Transverse colon (tissue), 4 donors: ENCODE measurements at regions not wholly inside any gene's neighbourhood (a gene's known extent, or its start where the extent isn't known, plus 50 kb on each side); places are given as distances from the start of the nearest gene placed in this dataset.
A peak's percentile ranks its signal among the peaks of the same experiment; 100 is the strongest.

Experiments
- DNase-seq: peaks from one replicate; pipeline ENCODE4 v3.0.0-alpha.2; 2019
- H3K27ac ChIP-seq, 4 donors: fragments of 200-600 bp; sonication (generic); 2 replicates each; pipeline ENCODE4 v1.5.1; 2016 to 2018; ENCODE audit warnings: inconsistent platforms in 4 of 4
- H3K27me3 ChIP-seq: fragments of 200-600 bp; sonication (generic); 2 replicates; pipeline ENCODE4 v1.5.1; 2017; ENCODE audit warnings: inconsistent platforms
- H3K36me3 ChIP-seq, 4 donors: fragments of 200-600 bp; sonication (generic); 2 replicates each; pipeline ENCODE4 v1.5.1; 2017 to 2019; ENCODE audit warnings: inconsistent platforms in 4 of 4
- H3K4me1 ChIP-seq, 4 donors: fragments of 200-600 bp; sonication (generic); 2 replicates each; pipeline ENCODE4 v1.5.1; 2017 to 2020; ENCODE audit warnings: inconsistent platforms in 4 of 4
- H3K4me3 ChIP-seq, 4 donors: fragments of 200-600 bp; sonication (generic); 1 replicate in 1 of 4; 2 replicates in 3 of 4; pipeline versions ENCODE4 v1.5.1 to v1.6.1; 2017 to 2019; ENCODE audit warnings: inconsistent platforms in 4 of 4
- H3K9me3 ChIP-seq, 2 donors: fragments of 200-600 bp; sonication (generic); 2 replicates each; pipeline ENCODE4 v1.5.1; 2017 to 2019; ENCODE audit warnings: inconsistent platforms in 2 of 2
- EP300 ChIP-seq: sonication (generic); formaldehyde crosslinking; IDR thresholded peaks from one replicate; pipeline ENCODE4 v1.6.1; 2017; ENCODE audit warnings: antibody characterized with exemption, low read depth
- POLR2A ChIP-seq: fragments of 450-650 bp; IDR thresholded peaks from one replicate; pipeline ENCODE4 v1.6.1; 2016; ENCODE audit warnings: antibody characterized with exemption, mild to moderate bottlenecking, moderate library complexity
- POLR2AphosphoS5 ChIP-seq, 3 donors: sonication (generic); formaldehyde crosslinking; IDR thresholded peaks; one replicate each; pipeline ENCODE4 v1.6.1; 2016; ENCODE audit warnings: antibody characterized with exemption in 3 of 3
- WGBS, 2 donors: methylation state at CpG; one replicate each; pipeline ENCODE4 v1.1.5; 2018; ENCODE audit warnings: low coverage in 1 of 2; 5-methylcytosine and 5-hydroxymethylcytosine counted together
- in situ Hi-C, 4 donors: fragments of 200-750 bp; cut with MboI; loops; one replicate each; pipeline versions ENCODE4 v1.15.0 to v1.15.1; 2017; ENCODE audit warnings: low sequenced_read_pairs in 3 of 4, low pct_ligation_motif_present in 1 of 4, low pct_unique_long_range_greater_than_20kb in 1 of 4
- intact Hi-C: fragments of 100-400 bp; cut with DNase I; formaldehyde crosslinking; loops from one replicate; pipeline ENCODE4 v1.15.1; 2023; ENCODE audit warnings: low total_unique reads
- TF ChIP-seq, protein P1 (sequence below), 5 experiments: fragments of 200-600 bp in 3 of 5; fragments of 450-650 bp in 2 of 5; sonication (generic) in 3 of 5; IDR thresholded peaks; 1 replicate in 2 of 5; 2 replicates in 3 of 5; pipeline ENCODE4 v1.5.1; 2016 to 2017; ENCODE audit warnings: antibody characterized with exemption in 5 of 5, inconsistent platforms in 3 of 5, mild to moderate bottlenecking in 2 of 5, moderate library complexity in 1 of 5

DNA sequence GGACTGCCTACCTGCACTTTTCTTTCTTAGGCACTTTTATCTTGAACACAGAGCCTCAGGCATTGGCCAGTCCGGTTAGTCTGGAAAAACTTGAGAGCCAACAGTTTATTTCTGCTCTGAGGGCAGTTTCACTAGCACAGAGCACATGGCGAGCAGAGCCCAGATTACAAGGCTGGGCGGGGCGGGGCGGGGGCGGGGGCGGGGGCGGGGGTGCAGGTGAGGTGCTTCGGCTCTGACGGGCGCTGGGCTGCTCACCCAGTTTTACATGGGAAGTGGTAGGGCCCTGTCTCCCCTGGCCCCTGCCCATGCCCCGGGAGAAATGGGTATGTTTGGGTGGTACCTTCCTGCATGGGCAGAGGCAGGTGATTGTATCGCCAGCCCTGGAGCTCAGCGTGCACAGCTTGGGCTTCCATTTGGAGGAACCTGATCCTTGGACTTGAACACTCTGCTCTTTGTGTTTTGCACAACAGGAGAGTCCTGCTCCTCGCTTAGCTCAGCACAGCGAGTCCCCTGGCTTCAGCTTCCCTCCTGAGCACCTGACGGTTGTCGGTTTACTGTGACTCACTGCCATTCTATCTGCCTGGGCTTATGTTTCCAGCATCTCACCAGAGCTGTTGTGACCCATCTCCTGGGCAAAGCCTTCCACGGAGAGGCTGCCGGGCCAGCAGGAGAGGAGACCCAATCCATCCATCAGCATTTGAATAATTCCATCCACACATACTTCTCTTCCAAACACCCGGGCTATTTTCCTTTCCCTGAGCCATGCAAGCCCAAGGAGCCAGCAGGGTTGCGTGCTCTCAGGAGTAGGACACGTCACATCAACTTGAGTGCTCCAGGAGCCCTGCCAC is 108.5 kb downstream of the ARF6 start:
- in situ Hi-C loops: loop anchor here in 2 of 4 donors (10.0 kb wide), 2 partner anchors 107 to 137 kb away; partner anchors contain the start of gene ARF6 (in 2 of the 2)
- no peaks in the 10 kb centered on the region for H3K27me3 ChIP-seq
- peak overlapping the region; percentile 90 to 94 (median 92) for H3K27ac ChIP-seq
- WGBS, 2 donors: 24% methylated on average over 18 of the region's 23 CpGs; no CpG with 5 or more reads in 1 of the 2 donors
- no peaks in the 10 kb centered on the region for H3K9me3 ChIP-seq
- peaks cover 42 to 67% (median 58%) of the 10 kb centered on the region in 4 donors for H3K4me1 ChIP-seq
- peak; percentile 78 for DNase-seq
- H3K36me3 ChIP-seq: no peaks in the 10 kb centered on the region
- peak overlapping the region in 2 of 4 donors; percentile 7 to 11 for H3K4me3 ChIP-seq
- intact Hi-C loops: loop anchor here (10.0 kb wide), 1 partner anchor 107 kb away; the partner anchor contains the start of gene ARF6
- TF ChIP-seq, protein P1, sequence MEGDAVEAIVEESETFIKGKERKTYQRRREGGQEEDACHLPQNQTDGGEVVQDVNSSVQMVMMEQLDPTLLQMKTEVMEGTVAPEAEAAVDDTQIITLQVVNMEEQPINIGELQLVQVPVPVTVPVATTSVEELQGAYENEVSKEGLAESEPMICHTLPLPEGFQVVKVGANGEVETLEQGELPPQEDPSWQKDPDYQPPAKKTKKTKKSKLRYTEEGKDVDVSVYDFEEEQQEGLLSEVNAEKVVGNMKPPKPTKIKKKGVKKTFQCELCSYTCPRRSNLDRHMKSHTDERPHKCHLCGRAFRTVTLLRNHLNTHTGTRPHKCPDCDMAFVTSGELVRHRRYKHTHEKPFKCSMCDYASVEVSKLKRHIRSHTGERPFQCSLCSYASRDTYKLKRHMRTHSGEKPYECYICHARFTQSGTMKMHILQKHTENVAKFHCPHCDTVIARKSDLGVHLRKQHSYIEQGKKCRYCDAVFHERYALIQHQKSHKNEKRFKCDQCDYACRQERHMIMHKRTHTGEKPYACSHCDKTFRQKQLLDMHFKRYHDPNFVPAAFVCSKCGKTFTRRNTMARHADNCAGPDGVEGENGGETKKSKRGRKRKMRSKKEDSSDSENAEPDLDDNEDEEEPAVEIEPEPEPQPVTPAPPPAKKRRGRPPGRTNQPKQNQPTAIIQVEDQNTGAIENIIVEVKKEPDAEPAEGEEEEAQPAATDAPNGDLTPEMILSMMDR (IDR thresholded peaks at IDR 0.05): no peak
- peak; percentile 33 for TF ChIP-seq EP300
- TF ChIP-seq POLR2AphosphoS5 (IDR thresholded peaks at IDR 0.05): peak in 2 of 3 donors; percentile 73 to 79
- peak; percentile 64 for TF ChIP-seq POLR2A

DNA sequence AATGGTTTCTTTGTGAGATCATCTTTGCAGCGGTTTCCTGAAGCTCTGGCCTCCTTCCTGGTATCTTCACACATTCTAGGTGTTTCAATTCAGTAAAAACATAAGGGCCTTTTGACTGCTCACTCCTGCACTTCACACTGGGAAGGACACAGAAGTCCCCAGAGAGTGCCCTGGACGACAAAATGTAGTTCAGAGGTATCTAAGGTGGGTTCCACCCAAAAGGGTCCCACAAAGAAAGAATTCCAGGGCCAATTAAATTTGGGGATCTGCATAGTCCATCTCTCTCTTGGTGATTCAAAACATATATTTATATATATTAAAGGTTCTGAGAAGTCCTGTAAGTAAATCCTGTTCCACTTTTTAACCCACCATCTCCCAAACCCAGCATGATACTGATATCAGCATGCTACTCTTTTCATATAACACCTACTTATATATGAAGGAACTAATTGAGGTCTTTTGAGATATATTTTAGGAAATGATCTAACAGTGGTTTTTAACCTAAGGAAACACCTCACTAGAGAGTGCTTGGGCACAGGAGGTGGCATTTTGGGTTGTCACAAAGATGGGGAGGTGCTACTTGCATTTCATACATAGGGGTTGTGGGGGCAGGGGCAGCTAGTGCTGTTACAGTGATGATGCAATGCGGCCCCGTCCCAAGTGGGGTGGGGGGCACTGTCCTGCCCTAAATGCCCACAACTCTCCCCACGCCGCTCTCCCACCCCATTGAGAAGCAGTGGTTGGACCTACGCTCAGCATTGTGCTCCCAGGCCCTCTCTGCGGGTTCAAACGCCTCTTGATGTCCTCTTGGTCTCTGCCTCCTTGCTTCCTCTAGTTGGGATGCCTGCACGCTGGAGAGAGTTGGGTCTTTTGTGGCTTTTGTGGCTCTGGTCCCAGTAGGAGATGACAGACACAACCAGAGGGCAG is 109.4 kb downstream of the ARF6 start:
- H3K36me3 ChIP-seq: no peaks in the 10 kb centered on the region
- H3K9me3 ChIP-seq: no peaks in the 10 kb centered on the region
- H3K27ac ChIP-seq: peak overlapping the region; percentile 90 to 94 (median 92)
- TF ChIP-seq POLR2AphosphoS5 (IDR thresholded peaks at IDR 0.05) (no peak), POLR2A (no peak), EP300 (no peak)
- TF ChIP-seq, protein P1 (IDR thresholded peaks at IDR 0.05): no peak
- H3K4me3 ChIP-seq: peak overlapping the region in 3 of 4 donors; percentile 40 to 64 (median 49)
- intact Hi-C loops (loop anchor here (10.0 kb wide), 1 partner anchor 107 kb away; the partner anchor contains the start of gene ARF6), in situ Hi-C loops (loop anchor here in 2 of 4 donors (10.0 kb wide), 2 partner anchors 107 to 137 kb away; partner anchors contain the start of gene ARF6 (in 2 of the 2))
- WGBS, 2 donors: 20 to 61% methylated on average over 1 to 10 of the region's 10 CpGs
- H3K27me3 ChIP-seq: no peaks in the 10 kb centered on the region
- peak; percentile 41 for DNase-seq
- peaks cover 42 to 70% (median 65%) of the 10 kb centered on the region in 4 donors for H3K4me1 ChIP-seq

DNA sequence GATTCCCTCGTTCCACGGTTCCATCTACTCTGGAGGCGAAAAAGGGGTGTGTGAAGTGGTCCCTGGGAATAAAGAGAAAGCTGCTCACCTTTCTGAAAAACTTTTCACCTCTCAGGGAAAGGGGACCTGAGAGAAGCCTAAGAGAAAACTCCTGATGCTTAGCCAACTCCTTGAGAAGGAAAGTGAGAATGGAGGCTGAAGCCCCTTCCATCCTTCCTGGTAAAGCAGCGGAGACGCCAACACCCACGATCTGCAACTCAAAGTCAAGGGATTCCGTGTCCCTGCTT is 110.0 kb downstream of the ARF6 start:
- Histone ChIP-seq H3K4me1 (peaks cover 42 to 75% (median 64%) of the 10 kb centered on the region in 4 donors), H3K4me3 (peak overlapping the region; percentile 16 to 64 (median 44)), H3K27ac (peak overlapping the region; percentile 90 to 94 (median 92)), H3K36me3 (no peaks in the 10 kb centered on the region), H3K9me3 (no peaks in the 10 kb centered on the region), H3K27me3 (no peaks in the 10 kb centered on the region)
- TF ChIP-seq EP300 (no peak), POLR2AphosphoS5 (IDR thresholded peaks at IDR 0.05) (no peak), POLR2A (no peak)
- TF ChIP-seq, protein P1 (IDR thresholded peaks at IDR 0.05): no peak
- in situ Hi-C loops (loop anchor here in 2 of 4 donors (10.0 kb wide), 2 partner anchors 108 to 138 kb away; partner anchors contain the start of gene ARF6 (in 2 of the 2)), intact Hi-C loops (loop anchor here (10.0 kb wide), 1 partner anchor 108 kb away; the partner anchor contains the start of gene ARF6)
- 17% methylated on average over 7 of the region's 7 CpGs; no CpG with 5 or more reads in 1 of the 2 donors for WGBS, 2 donors
- no peak for DNase-seq
